Ovary (tissue), 7 donors: ENCODE measurements at regions not wholly inside any gene's neighbourhood (a gene's known extent, or its start where the extent isn't known, plus 50 kb on each side); places are given as distances from the start of the nearest gene placed in this dataset.

ENCODE experiments used
- DNase-seq, 5 donors: peaks; one replicate each; pipeline ENCODE4 v3.0.0-alpha.2; 2019 to 2020
- H3K27ac ChIP-seq, 2 donors: fragments of 200-600 bp; one replicate each; pipeline versions ENCODE4 v1.5.1 to v1.8.0; 2019 to 2022
- H3K27me3 ChIP-seq: fragments of 200-600 bp; one replicate; pipeline ENCODE4 v1.8.0; 2022
- H3K36me3 ChIP-seq: fragments of 200-600 bp; sonication (generic); one replicate; pipeline ENCODE4 v1.5.1; 2019
- H3K4me1 ChIP-seq: one replicate; pipeline ENCODE4 v1.8.1; 2013; ENCODE audit warnings: mild to moderate bottlenecking, moderate library complexity; ENCODE audit not compliant: insufficient read depth
- H3K4me3 ChIP-seq: fragments of 200-600 bp; sonication (generic); one replicate; pipeline ENCODE4 v1.5.1; 2017
- H3K9me3 ChIP-seq, 2 donors: fragments of 200-600 bp in 1 of 2; sonication (generic) in 1 of 2; one replicate each; pipeline versions ENCODE4 v1.5.1 to v1.8.1; 2013 to 2019; ENCODE audit warnings: mild to moderate bottlenecking in 1 of 2, moderate library complexity in 1 of 2
- CTCF ChIP-seq, 3 donors: fragments of 450-650 bp in 2 of 3; fragments of 200-600 bp in 1 of 3; IDR thresholded peaks; one replicate each; pipeline versions ENCODE4 v1.5.1 to v1.8.0; 2016 to 2022; ENCODE audit warnings: antibody characterized with exemption in 3 of 3, mild to moderate bottlenecking in 1 of 3
- EP300 ChIP-seq: sonication (generic); formaldehyde crosslinking; IDR thresholded peaks from one replicate; pipeline ENCODE4 v1.6.1; 2017; ENCODE audit warnings: antibody characterized with exemption
- POLR2A ChIP-seq: fragments of 450-650 bp; IDR thresholded peaks from one replicate; pipeline ENCODE4 v1.6.1; 2017; ENCODE audit warnings: antibody characterized with exemption, mild to moderate bottlenecking, moderate library complexity
- WGBS, 3 donors: extraction: QIAGEN DNeasy Blood & Tissue Kit in 1 of 3; methylation state at CpG; one replicate each; pipeline versions ENCODE4 v1.1.5 to v1.1.7; 2013 to 2017; 5-methylcytosine and 5-hydroxymethylcytosine counted together
- intact Hi-C, 4 donors: fragments of 100-400 bp; cut with DNase I; formaldehyde crosslinking; loops; one replicate each; pipeline versions ENCODE4 v1.11.0 to v1.15.1; 2022 to 2023
- donor health status: DM: no; HTN: no; CAD: no; lungs with moderate emphysema.
- donor health status: DM: no; HTN: no; CAD: no.
- donor health status: Bipolar disorder and iron deficiency.
- donor health status: DM: no; HTN: no; CAD: no.
- donor health status: DM: yes; HTN: yes; CAD: no.

- intact Hi-C loops = no loop called here
- Histone ChIP-seq H3K4me3 (no peak overlapping the region), H3K27me3 (no peaks in the 10 kb centered on the region), H3K27ac (no peak overlapping the region), H3K4me1 (peaks cover 4% of the 10 kb centered on the region), H3K36me3 (no peaks in the 10 kb centered on the region), H3K9me3 (no peaks in the 10 kb centered on the region)
- 59 to 80% (median 68%) methylated on average over 9 of the region's 9 CpGs for WGBS, 3 donors
- TF ChIP-seq CTCF (IDR thresholded peaks at IDR 0.05) (no peak), POLR2A (no peak), EP300 (no peak)
- no peak for DNase-seq
Measured at GRCh38 chr5:138649316-138649720, 74.1 kb upstream of the HSPA9 start.

- TF ChIP-seq CTCF (IDR thresholded peaks at IDR 0.05) (no peak), EP300 (no peak), POLR2A (no peak)
- intact Hi-C loops = no loop called here
- no peak overlapping the region for H3K4me3 ChIP-seq
- H3K4me1 ChIP-seq = peaks cover 4% of the 10 kb centered on the region
- no peaks in the 10 kb centered on the region for H3K36me3 ChIP-seq
- 92 to 100% (median 96%) methylated on average over 2 of the region's 2 CpGs for WGBS, 3 donors
- H3K27ac ChIP-seq = no peak overlapping the region
- no peaks in the 10 kb centered on the region for H3K9me3 ChIP-seq
- DNase-seq = no peak
- H3K27me3 ChIP-seq = no peaks in the 10 kb centered on the region
Measured at GRCh38 chr5:138648841-138649240, 73.6 kb upstream of the HSPA9 start.

- WGBS, 3 donors = 67 to 85% (median 81%) methylated on average over 5 of the region's 5 CpGs
- peaks cover 4% of the 10 kb centered on the region for H3K4me1 ChIP-seq
- H3K27me3 ChIP-seq = no peaks in the 10 kb centered on the region
- no peaks in the 10 kb centered on the region for H3K36me3 ChIP-seq
- TF ChIP-seq POLR2A = no peak
- TF ChIP-seq CTCF (IDR thresholded peaks at IDR 0.05) = no peak
- no peak for TF ChIP-seq EP300
- no peak overlapping the region for H3K4me3 ChIP-seq
- H3K27ac ChIP-seq = no peak overlapping the region
- DNase-seq = no peak
- no peaks in the 10 kb centered on the region for H3K9me3 ChIP-seq
- intact Hi-C loops = loop anchor here in 1 of 4 donors (1.0 kb wide), 1 partner anchor 37 kb away; no protein-coding TSS in a partner anchor
Measured at GRCh38 chr5:138647794-138648410, 72.7 kb upstream of the HSPA9 start.

GRCh38 chr5:138647261-138647788 lies 72.1 kb upstream of the HSPA9 start:
- H3K4me3 ChIP-seq = no peak overlapping the region
- 91 to 93% (median 92%) methylated on average over 5 of the region's 5 CpGs for WGBS, 3 donors
- H3K27ac ChIP-seq = no peak overlapping the region
- TF ChIP-seq POLR2A = no peak
- no peak for TF ChIP-seq EP300
- TF ChIP-seq CTCF (IDR thresholded peaks at IDR 0.05) = no peak
- H3K36me3 ChIP-seq = no peaks in the 10 kb centered on the region
- no peak for DNase-seq
- intact Hi-C loops = loop anchor here in 1 of 4 donors (1.0 kb wide), 1 partner anchor 38 kb away; no protein-coding TSS in a partner anchor
- H3K9me3 ChIP-seq = no peaks in the 10 kb centered on the region
- H3K4me1 ChIP-seq = peaks cover 4% of the 10 kb centered on the region
- H3K27me3 ChIP-seq = no peaks in the 10 kb centered on the region
